ENCODE measurements at regions not wholly inside any gene's neighbourhood (a gene's known extent, or its start where the extent isn't known, plus 50 kb on each side); places are given as distances from the start of the nearest gene placed in this dataset.

DNA sequence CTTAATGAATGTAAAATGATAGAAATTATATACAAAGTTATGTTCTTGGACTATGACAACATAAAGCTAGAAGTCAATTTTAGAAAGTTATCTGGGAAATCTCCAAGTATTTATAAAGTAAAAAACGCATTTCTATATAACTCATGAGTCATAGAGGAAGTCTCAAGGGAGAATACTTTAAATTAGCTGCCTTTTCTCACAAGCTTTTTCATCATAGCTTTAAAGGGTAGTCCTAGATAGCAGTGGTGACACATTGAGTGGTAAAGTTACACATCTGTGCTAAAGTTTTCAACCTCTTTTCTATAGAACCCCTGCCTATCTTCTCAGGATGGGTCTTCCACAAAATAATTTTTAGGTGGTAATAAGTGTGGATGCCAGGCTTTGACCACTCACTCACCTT, 598.3 kb upstream of the FAM174A start:
- TF ChIP-seq, protein P1, sequence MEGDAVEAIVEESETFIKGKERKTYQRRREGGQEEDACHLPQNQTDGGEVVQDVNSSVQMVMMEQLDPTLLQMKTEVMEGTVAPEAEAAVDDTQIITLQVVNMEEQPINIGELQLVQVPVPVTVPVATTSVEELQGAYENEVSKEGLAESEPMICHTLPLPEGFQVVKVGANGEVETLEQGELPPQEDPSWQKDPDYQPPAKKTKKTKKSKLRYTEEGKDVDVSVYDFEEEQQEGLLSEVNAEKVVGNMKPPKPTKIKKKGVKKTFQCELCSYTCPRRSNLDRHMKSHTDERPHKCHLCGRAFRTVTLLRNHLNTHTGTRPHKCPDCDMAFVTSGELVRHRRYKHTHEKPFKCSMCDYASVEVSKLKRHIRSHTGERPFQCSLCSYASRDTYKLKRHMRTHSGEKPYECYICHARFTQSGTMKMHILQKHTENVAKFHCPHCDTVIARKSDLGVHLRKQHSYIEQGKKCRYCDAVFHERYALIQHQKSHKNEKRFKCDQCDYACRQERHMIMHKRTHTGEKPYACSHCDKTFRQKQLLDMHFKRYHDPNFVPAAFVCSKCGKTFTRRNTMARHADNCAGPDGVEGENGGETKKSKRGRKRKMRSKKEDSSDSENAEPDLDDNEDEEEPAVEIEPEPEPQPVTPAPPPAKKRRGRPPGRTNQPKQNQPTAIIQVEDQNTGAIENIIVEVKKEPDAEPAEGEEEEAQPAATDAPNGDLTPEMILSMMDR (conservative IDR thresholded peaks at IDR 0.05 in 1 of 2, IDR thresholded peaks at IDR 0.05 in 1 of 2; ENCODE audit: low read depth in 1 of 2, low read length in 2 of 2): no peak
- no peak for TF ChIP-seq EZH2 (IDR thresholded peaks at IDR 0.05; ENCODE audit: low read length, missing control alignments)

Measured in fibroblast of lung (primary cell).